Hematopoietic multipotent progenitor cell treated with erythropoietin and hydrocortisone succinate and interleukin-3 and kit ligand, for 4 days (in vitro differentiated cells): ENCODE measurements at regions not wholly inside any gene's neighbourhood (a gene's known extent, or its start where the extent isn't known, plus 50 kb on each side); places are given as distances from the start of the nearest gene placed in this dataset.

Experiments
- DNase-seq: peaks from one replicate; pipeline ENCODE4 v3.0.0-alpha.2; 2015

DNA sequence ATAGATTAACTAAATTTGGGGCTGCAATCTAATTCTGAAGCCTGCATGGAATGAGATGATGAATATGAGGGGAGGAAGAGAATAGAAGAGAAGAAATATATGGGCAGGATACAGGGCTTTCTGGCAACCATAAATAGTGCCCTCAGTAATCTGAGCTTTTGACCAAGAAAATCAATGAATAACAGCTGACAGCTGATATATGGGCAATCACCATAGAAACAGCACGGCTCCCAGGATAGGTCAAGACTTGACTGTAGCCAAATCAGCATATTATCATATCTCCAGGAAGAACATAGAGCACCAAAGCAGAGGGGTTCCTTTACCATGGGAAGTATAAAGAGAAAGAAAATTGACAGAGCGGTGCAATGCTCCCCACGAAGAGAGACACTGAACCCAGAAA is 643.8 kb upstream of the TENM4 start:
- no peak for DNase-seq

DNA sequence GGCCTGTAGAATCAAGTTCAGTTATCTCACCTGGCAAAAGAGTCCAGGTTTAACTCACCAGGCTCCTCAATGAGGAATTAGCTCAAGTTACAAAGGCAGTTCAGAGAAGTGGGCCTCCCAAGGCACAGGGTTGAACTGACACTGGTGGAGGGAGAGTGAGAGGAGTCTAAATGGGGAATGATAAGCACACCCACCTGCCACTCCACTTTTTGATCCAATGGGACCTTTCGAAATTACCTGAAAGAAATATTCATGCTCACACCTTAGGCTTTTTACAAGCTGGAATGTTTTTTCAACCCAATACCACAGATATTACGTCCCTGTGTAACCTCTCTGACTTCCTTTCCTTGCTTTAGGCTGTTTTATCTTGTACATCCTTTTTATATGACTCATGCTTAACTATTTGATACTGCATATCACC is 642.7 kb upstream of the TENM4 start:
- DNase-seq = no peak

DNA sequence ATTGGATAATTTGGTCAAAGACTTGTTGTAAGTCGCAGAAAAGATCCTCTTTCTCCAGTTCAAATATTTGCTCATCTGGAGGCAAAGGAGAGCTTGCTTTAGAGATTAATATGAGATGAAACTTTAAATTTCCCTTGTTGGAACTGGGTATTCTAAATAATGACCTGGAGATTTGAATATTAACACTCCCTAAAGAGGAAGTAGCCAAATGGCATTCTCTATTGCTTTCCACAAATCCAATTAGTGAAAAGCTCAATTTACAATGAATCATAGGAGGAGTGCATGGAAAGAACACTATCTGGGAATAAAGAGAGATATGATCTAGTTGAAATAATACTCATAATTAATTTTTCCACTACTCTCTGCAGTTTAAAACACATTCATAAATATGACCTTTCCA is 641.6 kb upstream of the TENM4 start:
- DNase-seq = no peak

DNA sequence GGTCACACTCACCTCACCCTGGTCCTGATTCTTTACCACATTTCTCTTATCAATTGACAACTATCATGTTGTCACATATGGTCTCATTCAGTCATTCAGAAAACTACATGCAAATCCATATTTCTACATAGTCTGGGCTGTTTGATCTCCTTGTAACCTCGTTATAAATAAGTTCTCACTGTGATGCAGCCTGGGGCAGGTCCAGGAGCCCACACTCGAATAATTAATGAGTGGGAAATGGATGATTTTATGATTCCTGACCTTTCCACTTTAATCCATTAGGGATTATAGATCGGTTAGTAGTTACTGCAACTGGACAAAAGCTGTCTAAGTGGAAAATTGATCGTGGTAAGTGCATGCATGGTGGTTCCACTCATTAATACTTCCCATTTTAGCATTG is 636.3 kb upstream of the TENM4 start:
- no peak for DNase-seq

DNA sequence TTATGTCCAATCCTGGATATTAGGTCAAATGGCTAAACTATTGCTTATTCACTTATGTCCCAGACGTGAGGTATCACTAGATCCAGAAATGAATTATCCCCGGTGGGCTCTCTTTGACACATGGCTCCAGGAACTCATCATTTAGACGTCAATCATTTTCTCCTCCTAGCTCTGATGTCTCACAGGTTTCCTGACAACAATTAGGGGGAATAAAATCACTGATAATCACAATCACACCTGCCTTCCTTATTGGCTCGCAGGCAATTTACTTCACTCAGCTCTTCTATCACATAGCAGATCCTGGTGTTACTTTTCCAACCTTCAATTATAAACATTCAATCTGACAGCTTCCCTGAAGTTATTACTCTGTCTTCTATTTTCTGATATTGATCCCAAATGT is 634.0 kb upstream of the TENM4 start:
- DNase-seq = no peak

DNA sequence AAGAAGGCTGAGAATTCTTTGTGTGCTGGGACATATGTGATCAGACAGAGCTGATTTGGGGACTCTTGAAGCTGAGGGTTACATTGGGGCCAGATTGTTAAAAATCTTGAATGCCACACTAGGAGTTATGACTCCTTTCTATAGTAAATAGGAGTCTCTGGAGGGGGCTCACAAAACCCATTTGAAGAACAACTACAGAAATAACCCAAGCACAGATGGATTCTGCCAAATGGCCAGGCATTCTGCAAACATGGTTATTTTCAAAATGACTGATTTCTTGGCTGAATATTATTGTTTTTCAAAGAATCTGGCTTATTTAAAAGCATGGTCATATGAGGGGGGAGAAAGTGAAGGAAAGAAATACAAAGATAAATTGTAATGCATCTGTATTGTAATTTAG is 625.5 kb upstream of the TENM4 start:
- no peak for DNase-seq

DNA sequence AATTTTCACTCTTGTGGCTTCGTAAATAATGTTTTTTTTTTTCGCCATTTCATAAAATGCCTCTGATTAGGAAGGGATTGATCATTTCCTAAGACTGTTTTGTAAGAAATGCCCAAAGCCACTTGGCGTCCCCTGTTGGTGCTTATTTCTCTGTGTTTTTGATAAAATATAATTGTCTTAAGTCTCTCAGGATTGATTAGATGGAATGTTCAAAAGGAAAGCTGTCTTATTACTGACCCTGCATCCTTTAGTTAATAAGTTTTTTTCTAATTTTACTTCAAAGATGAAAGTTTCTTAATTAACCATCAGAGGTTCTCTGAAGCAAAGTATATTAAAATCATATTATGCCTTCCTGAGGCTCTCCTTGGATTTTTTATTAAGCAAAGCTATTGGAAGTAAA is 624.3 kb upstream of the TENM4 start:
- no peak for DNase-seq

DNA sequence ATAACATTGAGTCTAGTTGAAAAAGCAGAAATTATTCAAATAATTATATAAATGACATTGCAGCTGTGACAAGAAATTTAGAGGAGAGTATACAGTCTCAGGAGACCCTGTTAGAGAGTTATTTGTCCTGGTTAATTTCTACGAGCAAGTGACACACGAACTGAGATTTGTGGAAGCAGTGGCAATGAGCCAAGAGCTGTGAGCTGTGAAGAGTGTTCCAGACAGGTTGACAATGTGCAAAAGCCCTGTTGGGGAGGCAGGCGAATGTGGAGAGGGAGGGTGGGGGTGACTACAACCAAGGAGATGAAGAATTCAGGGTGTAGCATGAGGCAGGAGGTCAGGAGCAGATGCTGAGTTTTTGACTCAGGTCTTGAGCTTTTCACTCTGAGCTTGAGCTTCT is 620.2 kb upstream of the TENM4 start:
- no peak for DNase-seq

DNA sequence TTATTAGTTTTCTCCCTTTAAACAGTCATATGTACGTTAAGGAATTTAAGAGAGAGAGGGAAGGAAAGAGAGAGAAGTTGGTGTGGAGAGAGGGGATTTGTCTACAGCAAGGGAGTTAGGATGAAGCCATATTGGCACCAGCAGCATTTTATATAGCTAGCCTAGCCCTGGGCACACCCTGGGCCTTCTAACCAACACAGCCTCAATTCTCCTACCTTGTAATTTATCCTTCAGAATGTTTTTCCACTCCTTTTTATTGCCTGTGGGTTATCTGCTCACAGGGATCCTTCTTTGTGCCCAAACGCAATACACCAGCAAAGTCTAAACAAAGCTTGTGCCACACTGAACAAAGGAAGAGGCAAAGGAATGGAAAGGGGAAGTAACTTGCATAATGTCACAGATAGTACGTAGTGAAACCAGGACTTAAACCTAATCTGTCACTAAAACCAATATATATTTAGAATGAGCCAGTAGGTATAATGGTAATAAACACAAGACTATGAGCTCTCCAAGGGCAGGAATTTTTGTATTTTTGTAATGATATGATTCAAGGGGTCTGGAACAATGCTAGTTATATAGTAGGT is 613.8 kb upstream of the TENM4 start:
- no peak for DNase-seq

DNA sequence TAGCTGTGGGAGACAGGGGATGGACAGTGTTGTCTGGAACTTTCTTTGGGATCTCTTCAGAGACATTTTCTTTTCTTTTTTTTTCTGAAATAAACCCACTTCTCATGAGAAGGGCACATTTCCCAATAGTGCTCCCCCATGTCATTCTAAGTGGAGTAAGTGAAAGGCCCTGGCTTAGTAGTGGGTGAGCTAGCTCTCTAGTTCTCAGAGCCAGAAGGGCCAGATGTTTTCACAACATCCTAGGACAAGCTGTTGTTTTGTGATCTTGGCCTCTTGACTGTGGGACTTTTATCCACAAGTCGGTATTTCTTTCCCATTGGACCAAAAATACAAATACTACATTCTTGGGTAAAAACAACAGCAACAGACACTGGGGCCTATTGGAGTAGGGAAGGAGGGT is 607.7 kb upstream of the TENM4 start:
- DNase-seq = no peak

DNA sequence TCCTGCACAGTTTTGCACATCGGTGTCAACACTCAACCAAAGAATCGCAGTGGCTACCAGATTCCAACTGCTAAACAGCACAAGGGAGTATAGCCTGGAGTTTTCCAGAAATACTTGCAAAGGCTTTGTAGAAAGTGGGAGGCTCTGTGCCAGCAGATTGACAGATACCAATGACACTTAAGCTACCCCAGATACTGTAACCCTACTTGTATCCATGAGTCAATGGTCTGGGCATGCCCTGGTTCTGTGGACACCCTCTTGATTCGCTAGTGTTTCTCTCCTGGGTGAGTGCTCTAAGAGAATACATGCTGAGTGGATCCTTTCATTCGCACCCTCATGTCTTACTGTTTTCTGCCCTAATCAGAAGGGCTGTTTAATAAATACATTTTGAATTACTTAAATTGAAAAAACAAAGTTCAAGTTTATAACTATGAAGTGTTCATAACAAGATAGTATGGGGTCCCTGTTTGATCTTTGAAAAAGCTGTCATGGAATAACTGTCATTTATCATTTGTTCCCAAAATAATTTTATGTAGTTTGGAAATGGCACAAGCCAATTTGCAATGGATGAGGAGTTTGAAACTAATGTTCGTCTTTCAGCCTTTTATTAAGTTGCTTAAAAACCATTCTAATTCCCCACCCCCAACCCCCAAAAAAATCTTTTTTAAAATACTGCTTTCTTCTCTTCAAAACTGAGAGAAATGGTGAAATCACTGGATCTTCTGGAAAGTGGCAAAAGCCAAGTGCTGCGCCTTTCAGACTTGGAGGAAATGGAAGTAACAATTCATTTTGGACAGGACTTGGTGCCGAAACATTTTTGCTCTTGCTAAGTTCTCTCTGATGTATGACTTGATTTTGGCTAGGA is 600.5 kb upstream of the TENM4 start:
- no peak for DNase-seq

DNA sequence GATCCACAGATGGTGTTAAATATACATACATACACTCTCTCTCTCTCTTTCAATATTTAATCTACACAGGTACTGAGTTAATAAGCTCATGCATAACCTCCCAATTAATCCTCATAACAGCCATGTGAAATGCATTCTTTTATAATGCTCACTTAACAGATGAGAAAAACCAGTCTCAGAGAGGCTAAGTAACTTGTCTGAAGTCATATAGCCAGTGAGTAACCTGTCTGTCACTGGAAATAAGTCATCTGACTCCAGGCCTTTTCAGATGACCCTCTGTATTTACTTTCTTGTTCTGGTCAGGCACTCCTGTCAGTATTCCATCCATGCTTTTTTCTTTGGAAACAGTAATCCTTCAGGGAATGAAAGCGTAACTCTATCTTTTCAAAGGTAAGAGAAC is 594.0 kb upstream of the TENM4 start:
- DNase-seq = no peak

DNA sequence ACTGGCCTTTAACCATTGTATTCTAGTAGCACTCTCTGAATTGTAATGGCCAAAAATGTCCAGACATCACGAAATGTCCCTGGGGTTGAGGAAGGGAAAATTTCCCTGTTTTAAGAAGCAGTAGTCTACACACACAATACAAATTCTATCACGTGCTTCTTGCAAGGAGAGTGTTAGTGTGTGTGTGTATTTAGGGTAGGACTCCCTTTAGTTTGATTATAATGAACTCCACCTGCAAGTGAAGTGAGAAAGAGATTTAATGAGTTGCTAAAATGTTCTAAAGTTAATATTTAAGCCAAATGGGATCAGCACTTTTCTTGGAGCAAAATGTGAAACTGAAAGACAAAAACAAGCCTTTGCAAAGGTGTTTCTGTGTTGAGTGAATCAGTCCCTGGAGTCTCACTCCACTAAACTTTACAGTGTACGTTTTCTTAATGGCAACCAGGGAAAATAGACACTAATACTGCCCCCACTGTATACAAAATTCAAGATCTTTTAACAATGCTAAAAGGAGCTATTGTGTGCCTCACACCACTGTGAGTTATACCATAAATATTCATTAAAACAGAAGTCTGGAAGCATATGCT is 590.3 kb upstream of the TENM4 start:
- no peak for DNase-seq

DNA sequence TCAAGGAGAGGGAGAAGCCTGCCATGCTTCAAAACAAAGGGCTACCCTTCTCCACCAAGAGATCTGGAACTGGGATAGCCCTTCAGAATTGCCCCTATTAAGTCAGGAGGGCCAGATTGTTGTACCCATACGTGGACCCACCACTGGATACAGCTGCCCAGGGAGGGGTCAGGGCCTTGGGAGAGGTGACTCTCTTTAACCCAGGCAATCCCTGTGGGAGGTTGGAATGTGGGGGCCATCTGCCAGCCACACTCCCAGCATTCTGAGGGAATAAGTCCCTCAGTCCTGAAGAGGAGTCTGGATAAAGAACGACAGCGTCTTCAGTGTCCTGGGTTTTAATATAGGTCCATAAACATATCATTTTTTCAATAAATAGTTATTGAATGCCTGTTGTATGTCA is 588.2 kb upstream of the TENM4 start:
- no peak for DNase-seq

DNA sequence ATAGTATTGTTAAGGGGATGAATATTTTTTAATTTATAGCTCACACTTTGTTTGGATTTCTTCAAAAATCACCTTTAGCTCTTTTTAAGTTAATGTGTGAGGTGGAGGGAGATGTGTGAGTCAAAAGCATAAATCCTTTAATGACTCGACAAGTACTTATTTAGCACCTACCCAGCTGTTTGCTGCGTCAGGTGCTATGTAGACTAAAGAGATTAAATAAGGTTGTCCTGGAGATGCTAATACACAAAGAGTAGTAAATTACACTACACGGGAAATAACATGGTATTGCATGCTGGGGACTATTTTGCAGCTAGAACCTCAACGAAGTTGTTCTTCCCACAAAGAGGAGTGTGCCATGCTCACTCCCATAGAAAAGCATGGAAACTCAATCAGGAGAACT is 583.3 kb upstream of the TENM4 start:
- DNase-seq = no peak

DNA sequence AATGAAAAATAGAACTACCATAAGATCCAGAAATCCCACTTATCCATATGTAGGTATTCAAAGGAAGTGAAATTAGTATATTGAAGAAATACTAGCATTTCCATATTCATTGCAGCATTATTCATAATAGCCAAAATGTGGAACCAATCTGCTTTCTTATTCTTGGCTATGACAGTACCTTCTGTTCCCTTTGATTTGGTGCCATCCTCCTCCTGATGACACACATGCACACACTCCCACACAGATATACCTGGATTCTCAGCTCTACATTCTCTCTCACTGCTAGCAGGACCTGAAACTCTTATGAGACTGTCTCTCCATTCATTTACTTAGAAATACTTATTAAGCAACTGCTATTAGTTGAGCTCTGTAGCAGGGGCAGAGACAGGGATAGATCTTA is 582.6 kb upstream of the TENM4 start:
- no peak for DNase-seq

DNA sequence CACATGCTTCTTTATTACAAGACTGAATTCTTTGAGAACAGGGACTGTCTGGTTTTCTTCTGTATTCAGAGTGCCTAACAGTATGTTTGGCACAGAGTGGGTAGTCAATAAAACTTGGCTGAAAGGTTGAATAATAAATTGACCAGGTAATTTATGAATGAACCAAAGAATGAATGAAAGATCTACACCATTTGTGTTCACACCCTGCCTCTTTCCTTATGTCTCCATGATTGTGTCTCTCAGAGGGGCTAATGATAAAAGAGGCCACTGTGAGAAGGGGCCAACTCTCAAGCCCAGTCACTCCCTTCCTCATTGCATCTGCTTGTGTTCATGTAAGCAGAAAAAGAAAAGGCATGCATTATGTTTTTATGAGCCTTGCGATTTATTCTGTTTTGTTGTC is 569.7 kb upstream of the TENM4 start:
- DNase-seq = no peak

DNA sequence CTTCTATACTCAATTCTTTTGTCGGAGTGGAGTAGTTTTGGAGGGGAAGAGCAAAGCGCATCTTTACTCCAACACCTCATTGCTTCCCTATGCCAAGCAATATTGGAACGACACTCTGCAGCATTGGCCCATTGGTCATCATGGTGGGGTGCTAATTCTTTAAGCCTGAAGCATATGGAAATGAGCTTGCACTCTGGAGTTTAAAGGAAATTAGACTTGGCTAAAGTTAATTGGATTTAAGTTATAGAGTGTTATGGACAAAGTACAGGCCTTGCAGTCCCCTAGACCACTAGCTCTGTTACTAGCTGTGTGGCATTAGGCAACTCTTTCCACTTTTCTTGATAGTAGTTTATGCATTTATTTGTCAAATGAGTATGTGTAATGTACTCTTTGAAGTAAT is 568.3 kb upstream of the TENM4 start:
- no peak for DNase-seq

DNA sequence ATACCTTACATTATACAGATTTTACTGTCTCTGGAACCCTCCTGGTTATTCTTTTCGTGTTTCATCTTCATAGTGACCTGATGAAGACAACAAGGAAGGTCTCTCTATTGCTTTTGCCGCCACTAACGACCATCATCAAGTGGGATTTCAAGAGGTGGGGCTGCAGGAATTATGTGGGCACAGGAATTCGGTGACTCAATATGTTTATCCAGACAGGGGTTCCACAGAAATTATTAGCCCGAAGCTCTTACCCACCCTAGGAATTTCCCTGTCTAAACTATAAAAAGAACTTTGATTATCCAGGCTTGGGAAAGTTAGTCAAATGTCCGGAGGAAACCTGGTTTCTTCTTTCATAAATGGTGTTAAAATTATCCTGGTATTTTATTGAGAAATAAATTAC is 566.8 kb upstream of the TENM4 start:
- no peak for DNase-seq

DNA sequence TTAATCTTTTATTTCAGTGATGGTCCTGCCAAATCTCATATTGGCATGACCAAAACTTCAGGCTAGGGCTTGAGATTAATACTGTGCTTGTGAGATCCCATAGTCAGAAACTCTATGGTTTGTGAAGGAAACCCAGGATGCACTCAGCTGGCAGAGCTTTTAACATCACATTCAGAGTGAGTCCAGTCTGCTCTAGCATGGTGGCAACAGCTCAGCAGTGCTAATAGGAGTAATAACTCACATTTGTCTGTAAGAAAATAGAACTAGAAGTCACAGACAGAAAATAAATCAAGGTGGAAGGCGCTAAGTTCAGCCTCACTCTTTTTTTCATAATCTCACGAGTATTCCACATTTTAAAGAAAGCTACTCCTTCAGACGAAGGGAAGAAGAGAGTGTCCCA is 549.3 kb upstream of the TENM4 start:
- no peak for DNase-seq

DNA sequence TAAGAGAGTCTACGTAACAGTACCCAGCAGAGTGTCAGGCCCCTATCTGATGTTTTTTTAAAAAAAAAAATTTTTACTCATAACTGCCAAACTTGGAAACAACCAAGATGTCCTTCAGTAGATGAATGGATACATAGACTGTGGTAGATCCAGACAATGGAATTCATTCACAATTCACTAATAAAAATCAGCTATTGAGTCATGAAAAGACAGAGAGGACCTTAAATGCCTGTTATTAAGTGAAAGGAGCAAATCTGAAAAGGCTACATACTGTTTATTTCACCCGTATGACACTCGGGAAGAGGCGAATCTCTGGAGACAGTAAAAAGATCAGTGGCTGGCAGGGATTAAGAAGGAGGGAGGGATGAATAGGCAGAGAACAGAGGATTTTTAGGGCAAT is 541.4 kb upstream of the TENM4 start:
- no peak for DNase-seq

DNA sequence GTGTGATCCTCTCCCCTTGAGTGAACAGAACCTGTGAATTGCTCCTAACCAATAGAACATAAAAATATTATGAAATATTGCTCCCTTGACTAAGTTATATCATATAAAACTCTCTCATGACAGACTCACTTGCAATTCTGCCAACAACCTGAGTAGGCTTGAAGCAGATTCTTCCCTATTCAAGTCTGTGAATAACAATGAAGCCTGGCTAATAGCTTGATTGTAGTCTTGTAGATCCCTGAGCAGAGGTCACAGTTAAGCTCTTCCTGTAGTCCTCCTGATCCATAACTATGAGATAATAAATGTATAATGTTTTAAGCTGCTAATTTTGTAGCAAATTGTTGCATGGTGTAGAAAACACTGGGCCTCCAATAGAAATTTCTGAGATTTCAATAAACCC is 540.1 kb upstream of the TENM4 start:
- DNase-seq = no peak

DNA sequence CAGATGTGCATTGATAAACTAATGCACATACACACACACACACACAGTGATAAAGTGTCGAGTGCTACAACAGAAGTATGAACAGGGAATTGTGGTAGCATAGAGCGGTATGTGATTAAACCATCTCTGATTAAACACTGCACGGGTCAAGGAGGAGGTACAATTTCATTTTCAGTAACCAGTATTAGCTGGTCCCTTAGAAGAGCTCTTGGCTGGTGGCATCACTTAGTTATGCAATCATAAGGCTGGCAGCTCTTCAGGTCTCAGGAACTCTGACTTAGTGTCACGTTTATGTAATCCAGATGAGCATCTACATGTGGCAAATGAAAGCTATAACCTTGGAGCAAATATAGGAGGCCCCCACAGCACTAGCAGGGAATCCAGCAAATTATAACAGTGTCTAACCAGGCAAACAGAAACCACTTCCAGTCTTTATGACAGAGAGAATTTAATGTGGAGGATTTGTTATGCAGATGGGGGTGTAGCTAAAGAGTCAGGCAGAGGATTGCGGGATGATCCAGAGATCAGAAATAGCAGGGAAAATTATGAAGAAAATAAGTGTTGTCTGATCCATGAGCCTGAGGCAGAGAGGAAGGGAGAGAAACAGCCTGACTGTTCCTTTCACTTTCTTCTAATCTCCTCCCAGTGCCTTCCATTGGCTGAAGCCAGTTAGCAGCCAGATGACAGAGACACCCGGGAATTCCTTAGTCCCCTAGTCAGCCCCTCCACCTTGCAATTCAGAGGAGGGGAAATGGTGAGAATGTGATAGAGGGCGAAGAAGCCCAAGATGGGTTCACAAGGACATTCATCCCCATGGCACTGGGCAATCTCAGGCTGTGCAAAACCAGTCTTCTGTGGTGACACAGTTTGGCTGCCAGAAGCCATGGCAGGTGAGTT is 533.1 kb upstream of the TENM4 start:
- DNase-seq = no peak

DNA sequence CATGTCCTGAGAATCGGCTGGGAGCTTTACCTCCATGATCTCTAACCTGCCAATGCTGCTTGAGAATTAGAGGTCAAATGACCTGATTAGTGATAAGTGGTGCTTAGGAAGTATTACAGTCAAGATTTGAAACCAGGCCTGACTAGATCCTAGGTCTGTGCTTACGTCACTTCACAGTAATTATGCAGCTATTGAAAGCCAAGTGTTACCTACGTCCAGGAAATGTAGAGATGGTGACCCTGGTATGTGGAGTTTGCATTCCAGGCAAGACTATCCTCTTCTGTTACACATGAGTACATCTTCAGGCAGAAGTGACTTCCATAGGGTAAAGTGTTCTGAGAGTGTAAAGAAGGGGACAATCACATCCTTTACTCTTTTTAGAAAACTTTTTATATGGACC is 530.4 kb upstream of the TENM4 start:
- DNase-seq = no peak
